ENCODE measurements at regions not wholly inside any gene's neighbourhood (a gene's known extent, or its start where the extent isn't known, plus 50 kb on each side); places are given as distances from the start of the nearest gene placed in this dataset.

GRCh38 chr5:54620141-54620933 lies 102.8 kb downstream of the SNX18 start:
- H3K4me3 ChIP-seq (ENCODE audit: low read length) = no peak overlapping the region

GRCh38 chr5:54619731-54620130 lies 102.2 kb downstream of the SNX18 start:
- no peak for TF ChIP-seq ZNF274 (IDR thresholded peaks at IDR 0.05; ENCODE audit: low read depth, low read length)
- H3K4me3 ChIP-seq (ENCODE audit: low read length) = no peak overlapping the region

More at GRCh38 chr5:54620141-54620933, 102.8 kb downstream of the SNX18 start:
- no peak for TF ChIP-seq ZNF274 (IDR thresholded peaks at IDR 0.05; ENCODE audit: low read depth, low read length)

- no peak overlapping the region for H3K4me3 ChIP-seq (ENCODE audit: low read length)
Measured at GRCh38 chr5:54616518-54617220, 99.1 kb downstream of the SNX18 start.

GRCh38 chr5:54616031-54616430 lies 98.5 kb downstream of the SNX18 start:
- H3K4me3 ChIP-seq (ENCODE audit: low read length) = no peak overlapping the region
- TF ChIP-seq ZNF274 (IDR thresholded peaks at IDR 0.05; ENCODE audit: low read depth, low read length) = no peak

More at GRCh38 chr5:54616518-54617220, 99.1 kb downstream of the SNX18 start:
- TF ChIP-seq ZNF274 (IDR thresholded peaks at IDR 0.05; ENCODE audit: low read depth, low read length) = no peak

- no peak for TF ChIP-seq ZNF274 (IDR thresholded peaks at IDR 0.05; ENCODE audit: low read depth, low read length)
- H3K4me3 ChIP-seq (ENCODE audit: low read length) = no peak overlapping the region
Measured at GRCh38 chr5:54615381-54615780, 97.8 kb downstream of the SNX18 start.

GRCh38 chr5:54612711-54613110 lies 95.2 kb downstream of the SNX18 start:
- no peak for TF ChIP-seq ZNF274 (IDR thresholded peaks at IDR 0.05; ENCODE audit: low read depth, low read length)
- no peak overlapping the region for H3K4me3 ChIP-seq (ENCODE audit: low read length)

GRCh38 chr5:54611290-54611951 lies 93.9 kb downstream of the SNX18 start:
- TF ChIP-seq ZNF274 (IDR thresholded peaks at IDR 0.05; ENCODE audit: low read depth, low read length) = no peak
- no peak overlapping the region for H3K4me3 ChIP-seq (ENCODE audit: low read length)

GRCh38 chr5:54610197-54610944 lies 92.8 kb downstream of the SNX18 start:
- TF ChIP-seq ZNF274 (IDR thresholded peaks at IDR 0.05; ENCODE audit: low read depth, low read length) = no peak

GRCh38 chr5:54608423-54609085 lies 91.0 kb downstream of the SNX18 start:
- no peak overlapping the region for H3K4me3 ChIP-seq (ENCODE audit: low read length)
- no peak for TF ChIP-seq ZNF274 (IDR thresholded peaks at IDR 0.05; ENCODE audit: low read depth, low read length)

More at GRCh38 chr5:54610197-54610944, 92.8 kb downstream of the SNX18 start:
- no peak overlapping the region for H3K4me3 ChIP-seq (ENCODE audit: low read length)

GRCh38 chr5:54607006-54607405 lies 89.4 kb downstream of the SNX18 start:
- no peak overlapping the region for H3K4me3 ChIP-seq (ENCODE audit: low read length)
- no peak for TF ChIP-seq ZNF274 (IDR thresholded peaks at IDR 0.05; ENCODE audit: low read depth, low read length)

GRCh38 chr5:54603372-54603771 lies 85.8 kb downstream of the SNX18 start:
- TF ChIP-seq ZNF274 (IDR thresholded peaks at IDR 0.05; ENCODE audit: low read depth, low read length) = no peak
- no peak overlapping the region for H3K4me3 ChIP-seq (ENCODE audit: low read length)

- H3K4me3 ChIP-seq (ENCODE audit: low read length) = no peak overlapping the region
- TF ChIP-seq ZNF274 (IDR thresholded peaks at IDR 0.05; ENCODE audit: low read depth, low read length) = no peak
Measured at GRCh38 chr5:54602475-54602874, 84.9 kb downstream of the SNX18 start.

- no peak for TF ChIP-seq ZNF274 (IDR thresholded peaks at IDR 0.05; ENCODE audit: low read depth, low read length)
- no peak overlapping the region for H3K4me3 ChIP-seq (ENCODE audit: low read length)
Measured at GRCh38 chr5:54601411-54602230, 84.1 kb downstream of the SNX18 start.

All from GM08714 (cell line).